ENCODE measurements at regions not wholly inside any gene's neighbourhood (a gene's known extent, or its start where the extent isn't known, plus 50 kb on each side); places are given as distances from the start of the nearest gene placed in this dataset.

GRCh38 chr7:81533426-81533825 lies 236.4 kb downstream of the HGF start:
- no peak for TF ChIP-seq EP300 (IDR thresholded peaks at IDR 0.05)
- no peak for TF ChIP-seq POLR2A (IDR thresholded peaks at IDR 0.05)
- no peak for TF ChIP-seq CTCF (IDR thresholded peaks at IDR 0.05)
